T-cell (primary cell): ENCODE measurements at regions not wholly inside any gene's neighbourhood (a gene's known extent, or its start where the extent isn't known, plus 50 kb on each side); places are given as distances from the start of the nearest gene placed in this dataset.

Experiments
- ATAC-seq, 4 experiments: fragments of 200-7000 bp in 3 of 4; fragments of 150-1000 bp in 1 of 4; cut with Tn5 transposase; replicated peaks in 1 of 4; 1 replicate in 3 of 4; 2 replicates in 1 of 4; pipeline ENCODE4 v1.10.0; 2021; ENCODE audit warnings: moderate library complexity in 3 of 4, mild to moderate bottlenecking in 2 of 4, moderate number of reproducible peaks in 1 of 4
- CTCF ChIA-PET, 2 donors: fragments of 300-600 bp; sonication (Branson Sonifier 250); formaldehyde crosslinking; loops; one replicate each; lab custom pipeline; 2022; ENCODE audit warnings: antibody characterized with exemption in 2 of 2; lab: Charles Lee
- POLR2A ChIA-PET, 2 donors: fragments of 300-600 bp; sonication (Branson Sonifier 250); formaldehyde crosslinking; loops; one replicate each; lab custom pipeline; 2022; ENCODE audit warnings: antibody characterized with exemption in 2 of 2; lab: Charles Lee
- DNase-seq, 35 experiments: peaks; one replicate each; pipeline versions ENCODE4 v3.0.0 to v3.0.0-alpha.2; 2013 to 2023
- H3K27ac ChIP-seq: one replicate; pipeline ENCODE4 v1.5.1; 2013; ENCODE audit warnings: low read length
- H3K27me3 ChIP-seq, 2 experiments: replicated peaks in 1 of 2; 1 replicate in 1 of 2; 2 replicates in 1 of 2; pipeline versions ENCODE4 v1.6.1 to v1.7.0; 2013; ENCODE audit warnings: low read length in 1 of 2, mixed read lengths in 1 of 2; ENCODE audit not compliant: control insufficient read depth in 2 of 2, insufficient read depth in 2 of 2; ENCODE audit errors: extremely low read depth in 1 of 2
- H3K36me3 ChIP-seq, 2 donors: 1 replicate in 1 of 2; 2 replicates in 1 of 2; pipeline versions ENCODE4 v1.6.1 to v1.7.0; 2013; ENCODE audit warnings: low read length in 1 of 2; ENCODE audit not compliant: control insufficient read depth in 2 of 2, insufficient read depth in 1 of 2; ENCODE audit errors: extremely low read depth in 1 of 2
- H3K4me1 ChIP-seq, 2 experiments: 1 replicate in 1 of 2; 2 replicates in 1 of 2; pipeline versions ENCODE4 v1.6.1 to v1.7.0; 2013; ENCODE audit warnings: low read length in 2 of 2, mixed read lengths in 1 of 2; ENCODE audit not compliant: insufficient read depth in 2 of 2, control insufficient read depth in 1 of 2; ENCODE audit errors: extremely low read depth in 1 of 2
- H3K4me3 ChIP-seq, 2 donors: 1 replicate in 1 of 2; 2 replicates in 1 of 2; pipeline versions ENCODE4 v1.5.1 to v1.7.0; 2013; ENCODE audit warnings: mild to moderate bottlenecking in 2 of 2, low read length in 1 of 2, moderate library complexity in 1 of 2; ENCODE audit not compliant: control insufficient read depth in 1 of 2; ENCODE audit errors: extremely low read depth in 1 of 2
- H3K9me3 ChIP-seq: 2 replicates; pipeline ENCODE4 v1.7.0; 2013
- H3K27ac Mint-ChIP-seq, 2 donors: one replicate each; pipeline ENCODE4 v1.8.0; 2020 to 2021; ENCODE audit warnings: mild to moderate bottlenecking in 2 of 2, mixed read lengths in 2 of 2
- H3K27me3 Mint-ChIP-seq, 2 donors: one replicate each; pipeline ENCODE4 v1.8.0; 2021 to 2022; ENCODE audit warnings: mixed read lengths in 2 of 2
- H3K36me3 Mint-ChIP-seq: one replicate; pipeline ENCODE4 v1.8.0; 2021; ENCODE audit warnings: mixed read lengths
- H3K4me1 Mint-ChIP-seq, 3 donors: one replicate each; pipeline ENCODE4 v1.8.0; 2020 to 2022; ENCODE audit warnings: mixed read lengths in 3 of 3, mild to moderate bottlenecking in 1 of 3
- H3K4me3 Mint-ChIP-seq, 3 donors: one replicate each; pipeline ENCODE4 v1.8.0; 2020 to 2022; ENCODE audit warnings: mild to moderate bottlenecking in 3 of 3, mixed read lengths in 3 of 3, moderate library complexity in 3 of 3
- H3K9me3 Mint-ChIP-seq, 3 donors: one replicate each; pipeline ENCODE4 v1.8.0; 2020 to 2022; ENCODE audit warnings: mixed read lengths in 3 of 3
- WGBS: methylation state at CpG from one replicate; pipeline ENCODE4 v1.1.5; 2013; ENCODE audit warnings: missing lambda C conversion rate; ENCODE audit not compliant: insufficient coverage; 5-methylcytosine and 5-hydroxymethylcytosine counted together

DNA sequence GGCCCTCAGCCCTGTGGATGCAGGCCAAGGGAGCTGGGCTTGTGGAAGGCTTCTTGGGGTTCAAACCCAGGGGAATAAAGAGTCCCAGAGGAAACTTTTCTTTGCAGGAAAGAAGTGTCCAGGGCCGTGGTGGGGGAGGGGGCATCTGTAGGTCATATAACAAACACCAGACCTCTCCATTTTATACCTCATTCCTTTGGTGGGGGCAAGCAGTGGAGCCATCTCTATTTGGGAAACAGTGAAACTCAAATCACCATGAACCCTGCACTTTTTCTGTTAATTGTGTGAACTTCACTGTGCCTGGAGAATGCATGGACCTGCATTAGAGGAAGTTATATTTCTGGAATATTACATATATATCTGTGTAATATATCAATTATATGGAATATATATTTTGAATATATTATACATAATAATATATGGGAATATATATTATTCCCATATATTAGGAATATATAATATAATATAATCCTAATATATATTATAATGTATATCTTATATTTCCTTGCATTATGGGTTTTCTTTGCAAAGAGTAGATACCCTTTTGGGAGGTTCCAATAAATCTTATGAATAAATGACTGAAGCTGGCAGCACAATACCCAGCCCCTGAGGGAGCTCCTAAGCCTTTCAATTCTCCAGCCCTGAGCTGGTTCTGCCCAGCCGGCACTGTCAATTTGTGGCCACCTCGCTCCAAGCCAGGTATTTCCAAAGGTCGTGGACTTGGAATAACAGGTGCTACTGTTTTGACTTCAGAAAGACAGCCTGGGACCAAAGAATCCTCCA, 97.7 kb upstream of the PKDCC start:
- WGBS = 78% methylated on average over 3 of the region's 4 CpGs
- ChIA-PET CTCF (no interaction called here), POLR2A (no interaction called here)
- no peak for ATAC-seq
- Histone ChIP-seq H3K9me3 (no peaks in the 10 kb centered on the region), H3K4me3 (no peak overlapping the region), H3K4me1 (no peaks in the 10 kb centered on the region), H3K27ac (no peak overlapping the region), H3K27me3 (peaks cover 0 to 22% of the 10 kb centered on the region in 2 experiments), H3K36me3 (no peaks in the 10 kb centered on the region)
- Mint-ChIP-seq H3K4me3 (no peak overlapping the region), H3K36me3 (no peaks in the 10 kb centered on the region), H3K9me3 (no peaks in the 10 kb centered on the region), H3K27ac (no peak overlapping the region), H3K27me3 (peaks cover 16 to 19% of the 10 kb centered on the region in 2 donors), H3K4me1 (peaks cover 0 to 7% (median 3%) of the 10 kb centered on the region in 3 donors)
- no peak for DNase-seq

DNA sequence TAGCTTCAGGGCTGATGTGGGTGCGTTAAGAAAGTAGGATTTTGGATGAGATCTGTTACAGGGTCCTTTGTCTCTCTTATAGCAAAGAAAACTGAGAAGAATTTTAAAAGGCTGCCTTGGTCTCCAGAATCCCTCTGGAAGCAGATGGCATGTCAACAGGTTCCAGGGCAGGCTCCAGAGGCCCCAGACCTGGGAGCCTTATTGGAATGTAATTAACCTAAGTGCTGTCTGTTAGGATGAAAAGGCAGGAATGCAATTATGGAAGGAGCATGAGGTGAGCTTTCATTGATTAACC, 97.2 kb upstream of the PKDCC start:
- DNase-seq (no peak), ATAC-seq (no peak)
- WGBS = no CpG with 5 or more reads among the region's 1 CpG
- H3K4me1 ChIP-seq = no peaks in the 10 kb centered on the region
- H3K27ac ChIP-seq = no peak overlapping the region
- H3K36me3 ChIP-seq = no peaks in the 10 kb centered on the region
- H3K9me3 ChIP-seq = no peaks in the 10 kb centered on the region
- Mint-ChIP-seq H3K27me3 (peaks cover 16% of the 10 kb centered on the region in 2 donors), H3K9me3 (no peaks in the 10 kb centered on the region), H3K36me3 (no peaks in the 10 kb centered on the region), H3K4me1 (peaks cover 0 to 7% (median 3%) of the 10 kb centered on the region in 3 donors), H3K27ac (no peak overlapping the region), H3K4me3 (no peak overlapping the region)
- H3K4me3 ChIP-seq = no peak overlapping the region
- H3K27me3 ChIP-seq = peaks cover 0 to 23% of the 10 kb centered on the region in 2 experiments
- CTCF ChIA-PET = no interaction called here
- POLR2A ChIA-PET = no interaction called here

GRCh38 chr2:41954304-41955291, 93.2 kb upstream of the PKDCC start:
- DNase-seq (no peak), ATAC-seq (no peak)
- Histone ChIP-seq H3K4me1 (no peaks in the 10 kb centered on the region), H3K27me3 (peaks cover 0 to 13% of the 10 kb centered on the region in 2 experiments), H3K36me3 (no peaks in the 10 kb centered on the region), H3K27ac (no peak overlapping the region), H3K9me3 (no peaks in the 10 kb centered on the region), H3K4me3 (no peak overlapping the region)
- H3K4me3 Mint-ChIP-seq = no peak overlapping the region
- H3K27me3 Mint-ChIP-seq = peaks cover 8 to 13% of the 10 kb centered on the region in 2 donors
- WGBS = 85% methylated on average over 12 of the region's 16 CpGs
- POLR2A ChIA-PET = no interaction called here
- H3K4me1 Mint-ChIP-seq = peaks cover 0 to 7% (median 3%) of the 10 kb centered on the region in 3 donors
- CTCF ChIA-PET = no interaction called here
- H3K27ac Mint-ChIP-seq = no peak overlapping the region
- H3K9me3 Mint-ChIP-seq = no peaks in the 10 kb centered on the region
- no peaks in the 10 kb centered on the region for H3K36me3 Mint-ChIP-seq

DNA sequence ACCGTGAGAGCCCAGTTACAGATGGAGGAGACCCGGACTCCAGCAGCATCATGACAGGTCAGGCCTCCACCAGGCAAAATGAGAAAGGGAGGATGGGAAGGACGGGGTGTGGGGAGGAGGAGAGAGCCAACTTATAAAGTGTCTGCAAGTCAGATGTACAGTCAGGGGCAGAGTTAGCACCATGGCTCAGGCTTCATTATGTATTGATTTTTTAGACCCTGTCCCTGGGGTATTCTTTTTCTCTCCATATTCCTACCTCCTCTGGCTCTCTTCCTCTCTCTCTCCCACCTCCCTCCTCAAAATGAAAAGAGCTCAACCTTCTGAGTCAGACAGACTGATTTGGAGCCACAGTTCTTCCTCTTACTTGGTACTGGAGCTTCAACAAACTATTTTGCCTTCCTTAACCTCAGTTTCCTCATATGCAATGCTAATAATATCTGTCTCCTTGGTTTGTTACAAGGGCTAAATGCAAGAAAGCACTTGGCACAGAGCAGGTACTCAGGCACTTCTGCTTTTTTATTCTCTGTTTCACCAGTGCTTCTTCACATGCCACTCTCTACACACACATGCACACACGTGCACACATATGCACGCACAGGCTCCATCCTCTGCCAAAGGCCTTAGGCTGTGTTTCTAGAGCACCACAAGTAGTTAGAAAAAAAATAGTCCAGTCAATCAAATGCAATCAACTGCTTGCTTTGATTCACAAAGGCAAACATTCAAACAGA, 92.3 kb upstream of the PKDCC start:
- WGBS = 87% methylated on average over 2 of the region's 5 CpGs
- Mint-ChIP-seq H3K27ac (no peak overlapping the region), H3K4me3 (no peak overlapping the region)

GRCh38 chr2:41957431-41957830, 90.4 kb upstream of the PKDCC start:
- WGBS = 100% methylated on average over 1 of the region's 3 CpGs
- Mint-ChIP-seq H3K27me3 (peaks cover 11 to 17% of the 10 kb centered on the region in 2 donors), H3K27ac (no peak overlapping the region), H3K36me3 (no peaks in the 10 kb centered on the region), H3K4me3 (no peak overlapping the region), H3K9me3 (no peaks in the 10 kb centered on the region), H3K4me1 (peaks cover 0 to 7% (median 3%) of the 10 kb centered on the region in 3 donors)
- no peak overlapping the region for H3K27ac ChIP-seq
- H3K27me3 ChIP-seq = peaks cover 0 to 8% of the 10 kb centered on the region in 2 experiments
- ATAC-seq (no peak), DNase-seq (no peak)
- no peaks in the 10 kb centered on the region for H3K9me3 ChIP-seq
- ChIA-PET POLR2A (no interaction called here), CTCF (no interaction called here)
- H3K4me3 ChIP-seq = no peak overlapping the region
- H3K4me1 ChIP-seq = no peaks in the 10 kb centered on the region
- H3K36me3 ChIP-seq = no peaks in the 10 kb centered on the region

More for the DNA sequence above, 92.3 kb upstream of the PKDCC start:
- POLR2A ChIA-PET = no interaction called here
- Mint-ChIP-seq H3K4me1 (peaks cover 0 to 7% (median 3%) of the 10 kb centered on the region in 3 donors), H3K9me3 (no peaks in the 10 kb centered on the region), H3K36me3 (no peaks in the 10 kb centered on the region), H3K27me3 (peaks cover 9 to 15% of the 10 kb centered on the region in 2 donors)
- H3K9me3 ChIP-seq = no peaks in the 10 kb centered on the region
- H3K4me1 ChIP-seq = no peaks in the 10 kb centered on the region
- DNase-seq (no peak), ATAC-seq (no peak)
- H3K27me3 ChIP-seq = peaks cover 0 to 8% of the 10 kb centered on the region in 2 experiments
- H3K27ac ChIP-seq = no peak overlapping the region
- H3K4me3 ChIP-seq = no peak overlapping the region
- no peaks in the 10 kb centered on the region for H3K36me3 ChIP-seq
- CTCF ChIA-PET = no interaction called here

- H3K36me3 ChIP-seq = no peaks in the 10 kb centered on the region
- Mint-ChIP-seq H3K9me3 (no peaks in the 10 kb centered on the region), H3K36me3 (no peaks in the 10 kb centered on the region), H3K27ac (no peak overlapping the region), H3K4me3 (no peak overlapping the region), H3K4me1 (peaks cover 0 to 6% (median 3%) of the 10 kb centered on the region in 3 donors), H3K27me3 (peaks cover 11 to 17% of the 10 kb centered on the region in 2 donors)
- H3K27me3 ChIP-seq = peaks cover 0 to 8% of the 10 kb centered on the region in 2 experiments
- H3K4me1 ChIP-seq = no peaks in the 10 kb centered on the region
- ChIA-PET POLR2A (no interaction called here), CTCF (no interaction called here)
- WGBS = no CpG with 5 or more reads among the region's 4 CpGs
- H3K27ac ChIP-seq = no peak overlapping the region
- H3K4me3 ChIP-seq = no peak overlapping the region
- H3K9me3 ChIP-seq = no peaks in the 10 kb centered on the region
- no peak for DNase-seq
- no peak for ATAC-seq
These were observed 89.6 kb upstream of the PKDCC start for GRCh38 chr2:41958251-41958650.
